HG02610 (cell line): ENCODE measurements at regions not wholly inside any gene's neighbourhood (a gene's known extent, or its start where the extent isn't known, plus 50 kb on each side); places are given as distances from the start of the nearest gene placed in this dataset.
"Not testable (repeated sequence)": the region's sequence is repeated elsewhere in the genome, so short reads cannot be mapped to it uniquely, and the experiment has no call there.

ENCODE experiments used
- ATAC-seq: cut with Tn5 transposase; IDR thresholded peaks from one replicate; pipeline ENCODE4 v1.9.1; 2021; ENCODE audit warnings: mild to moderate bottlenecking, moderate library complexity; ENCODE audit not compliant: unreplicated experiment

DNA sequence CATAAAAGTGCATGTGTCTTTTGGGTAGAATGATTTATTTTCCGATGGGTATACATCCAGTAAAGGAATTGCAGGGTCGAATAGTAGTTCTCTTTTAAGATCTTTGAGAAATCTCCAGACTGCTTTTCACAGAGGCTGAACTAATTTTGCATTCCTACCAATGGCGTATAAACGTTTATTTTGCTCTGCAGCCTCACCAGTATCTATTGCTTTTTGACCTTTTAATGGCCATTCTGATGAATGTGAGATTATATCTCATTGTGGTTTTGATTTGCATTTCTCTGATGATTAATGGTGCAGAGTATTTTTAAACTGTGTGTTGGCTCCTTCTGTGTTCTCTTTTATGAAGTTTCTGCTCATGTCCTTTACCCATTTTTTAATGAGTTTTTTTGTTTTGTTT is 1020.1 kb downstream of the NXPH1 start:
- ATAC-seq, result no peak

DNA sequence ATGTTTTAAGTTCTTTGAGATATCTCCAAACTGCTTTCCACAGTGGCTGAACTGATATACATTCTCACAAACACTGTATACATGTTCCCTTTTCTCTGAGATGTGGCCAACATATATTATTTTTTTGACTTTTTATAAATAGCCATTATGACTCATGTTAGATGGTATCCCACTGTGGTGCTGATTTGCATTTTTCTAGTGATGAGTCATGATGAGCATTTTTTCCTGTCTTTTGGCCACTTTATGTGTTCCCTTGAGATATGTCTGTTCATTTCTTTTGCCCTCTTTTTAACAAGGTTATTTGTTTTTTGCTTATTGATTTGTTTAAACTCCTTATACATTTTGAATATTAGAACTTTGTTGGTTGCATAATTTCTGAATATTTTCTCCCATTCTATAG is 1055.1 kb downstream of the NXPH1 start:
- peak; percentile 80 for ATAC-seq

GRCh38 chr7:9498303-9498702 is 1064.9 kb downstream of the NXPH1 start:
- peak; percentile 73 for ATAC-seq

GRCh38 chr7:9502269-9502668 is 1068.9 kb downstream of the NXPH1 start:
- ATAC-seq, result no peak

- ATAC-seq, result no peak
These were observed 1071.3 kb downstream of the NXPH1 start for GRCh38 chr7:9504678-9505077.

GRCh38 chr7:9505516-9505915 is 1072.1 kb downstream of the NXPH1 start:
- ATAC-seq, result no peak

DNA sequence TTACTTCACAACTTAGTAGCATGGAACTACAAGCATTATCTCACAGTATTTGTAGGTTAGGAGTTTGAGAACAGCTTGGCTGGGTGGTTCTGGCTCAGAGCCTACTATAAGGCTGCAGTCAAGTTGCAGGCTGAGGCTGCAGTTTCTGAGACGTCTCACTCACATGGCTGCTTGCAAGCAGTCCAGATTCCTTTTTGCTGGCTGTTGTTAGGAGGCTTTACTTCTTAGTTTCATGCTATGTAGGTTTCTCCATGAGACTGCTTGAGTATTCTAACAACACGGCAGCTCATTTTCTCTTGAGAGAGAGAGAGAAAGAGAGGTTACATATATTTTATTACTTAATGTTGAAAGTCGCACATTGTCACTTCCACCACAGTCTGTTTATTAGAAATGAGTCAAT is 1073.9 kb downstream of the NXPH1 start:
- ATAC-seq, result no peak

- ATAC-seq, result no peak
These were observed 1083.3 kb downstream of the NXPH1 start for GRCh38 chr7:9516662-9517061.

DNA sequence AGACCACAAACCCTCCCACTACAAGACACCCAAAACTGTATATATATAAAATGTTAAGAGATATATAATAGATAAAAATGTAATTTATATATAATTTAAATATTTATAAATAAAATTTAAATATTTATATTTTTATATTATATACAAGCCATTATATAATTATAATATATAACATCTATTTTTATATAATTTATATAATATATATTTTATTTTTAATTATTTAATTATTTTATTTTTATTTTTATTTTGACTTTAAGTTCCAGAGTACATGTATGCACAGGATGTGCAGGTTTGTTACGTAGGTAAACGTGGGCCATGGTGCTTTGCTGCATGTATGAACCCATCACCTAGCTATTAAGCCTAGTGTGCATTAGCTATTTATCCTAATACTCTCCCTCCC is 1090.2 kb downstream of the NXPH1 start:
- no peak for ATAC-seq

DNA sequence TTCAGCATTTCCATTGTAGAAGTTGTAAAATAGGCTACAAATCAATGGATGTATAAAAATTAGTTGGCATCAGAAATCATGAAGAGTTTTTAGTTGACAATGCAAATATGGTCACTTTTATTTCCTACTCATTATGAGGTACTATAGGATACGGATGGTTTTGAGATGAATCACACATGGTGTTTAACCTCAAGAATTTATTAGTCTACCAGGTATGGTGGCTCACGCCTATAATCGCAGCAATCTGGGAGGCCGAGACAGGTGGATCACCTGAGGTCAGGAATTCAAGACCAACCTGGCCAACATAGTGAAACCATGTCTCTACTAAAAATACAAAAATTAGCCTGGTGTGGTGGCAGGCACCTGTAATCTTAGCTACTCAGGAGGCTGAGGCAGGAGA is 1119.0 kb downstream of the NXPH1 start:
- ATAC-seq, result not testable (repeated sequence)

DNA sequence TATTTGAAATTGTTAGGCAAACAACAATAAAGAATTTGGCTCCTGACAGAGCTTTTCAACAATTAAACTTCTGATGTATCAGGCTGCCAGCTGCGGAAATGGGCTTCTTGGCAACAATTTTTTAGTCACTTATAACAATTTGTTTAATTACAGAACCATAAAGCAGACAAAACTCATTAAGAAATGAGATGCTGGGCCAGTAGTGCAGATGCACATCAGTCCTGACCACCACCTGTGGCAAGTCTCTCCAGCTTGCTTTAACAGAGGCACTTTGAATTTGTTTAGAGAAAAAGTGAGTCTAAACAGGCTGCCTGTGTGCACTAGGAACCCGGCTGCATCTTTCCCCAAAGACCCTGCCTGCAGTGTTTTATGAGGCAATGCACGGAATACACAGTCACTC is 1124.4 kb downstream of the NXPH1 start:
- no peak for ATAC-seq

GRCh38 chr7:9575716-9576115 is 1142.3 kb downstream of the NXPH1 start:
- ATAC-seq, result no peak

GRCh38 chr7:9582824-9583223 is 1149.4 kb downstream of the NXPH1 start:
- ATAC-seq, result no peak

- no peak for ATAC-seq
These were observed 1165.0 kb downstream of the NXPH1 start for GRCh38 chr7:9598411-9598810.

DNA sequence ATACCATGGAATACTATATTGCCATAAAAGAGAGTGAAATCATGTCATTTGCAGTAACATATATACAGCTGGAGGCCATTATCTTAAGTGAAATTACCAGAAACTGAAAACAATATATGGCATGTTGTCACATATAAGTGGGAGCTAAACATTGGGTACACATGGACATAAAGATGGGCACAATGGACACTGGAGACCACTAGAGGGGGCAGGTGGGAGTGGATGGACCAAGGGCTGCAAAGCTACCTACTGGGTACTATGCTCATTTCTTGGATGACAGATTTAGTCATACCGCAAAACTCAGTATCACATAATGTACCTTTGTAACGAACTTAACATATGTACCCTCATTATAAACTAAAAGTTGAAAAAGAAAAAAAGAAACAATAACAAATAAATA is 1167.6 kb downstream of the NXPH1 start:
- no peak for ATAC-seq

DNA sequence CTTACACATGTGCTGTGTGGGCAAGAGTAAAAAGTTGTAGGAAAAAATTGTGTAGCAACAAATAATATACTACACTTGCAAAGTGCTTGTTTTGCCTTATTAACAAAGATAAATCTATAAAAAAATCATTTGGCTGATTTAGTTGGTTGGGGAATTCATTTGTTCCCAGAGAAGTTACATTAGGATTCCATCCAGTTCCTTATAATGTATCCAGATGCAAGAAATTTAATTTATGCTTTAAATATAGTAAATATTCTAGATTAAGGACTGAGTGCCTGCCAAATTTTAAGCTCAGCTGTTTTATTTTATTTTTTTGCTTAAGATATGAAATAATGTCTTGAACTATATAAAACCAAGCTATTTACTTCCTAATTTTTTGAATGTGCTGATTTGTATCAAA is 1169.9 kb downstream of the NXPH1 start:
- no peak for ATAC-seq

DNA sequence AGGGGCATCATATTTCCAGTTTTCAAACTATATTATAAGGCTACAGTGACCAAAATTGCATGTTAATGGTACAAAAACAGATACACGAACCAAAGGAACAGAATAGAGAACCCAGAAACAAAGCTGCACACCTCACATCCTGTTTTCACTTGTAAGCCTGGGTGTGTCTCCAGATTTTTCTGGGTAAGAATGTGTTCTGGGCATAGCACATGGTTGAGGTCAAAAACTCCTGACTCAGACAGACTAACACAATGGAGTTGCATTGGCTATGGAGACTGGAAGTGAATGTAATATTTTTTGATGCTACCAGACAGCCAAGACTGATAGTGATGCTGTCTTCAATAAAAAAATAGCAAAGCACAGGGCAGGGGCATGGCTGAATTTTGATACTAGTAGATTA is 1175.2 kb downstream of the NXPH1 start:
- ATAC-seq, result no peak

GRCh38 chr7:9620899-9621298 is 1187.5 kb downstream of the NXPH1 start:
- not testable (repeated sequence) for ATAC-seq

- ATAC-seq, result not testable (repeated sequence)
These were observed 1188.0 kb downstream of the NXPH1 start for GRCh38 chr7:9621306-9621902.

DNA sequence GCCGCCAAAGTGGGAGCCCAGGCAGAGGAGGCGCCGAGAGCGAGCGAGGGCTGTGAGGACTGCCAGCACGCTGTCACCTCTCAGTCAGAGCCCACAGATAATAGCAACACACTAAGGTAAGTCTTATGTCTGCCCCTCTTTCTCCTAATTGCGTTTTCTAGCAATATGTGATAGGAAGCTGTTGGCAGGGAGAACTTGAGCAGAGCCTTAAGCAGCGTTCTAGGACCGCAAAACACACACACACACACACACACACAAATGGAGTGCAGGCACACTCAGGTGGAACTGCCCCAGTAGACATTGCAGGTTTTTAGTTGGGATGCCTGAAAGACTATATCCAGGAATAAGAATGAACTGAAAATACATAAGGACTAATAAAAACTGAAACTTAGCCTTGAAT is 1188.5 kb downstream of the NXPH1 start:
- no peak for ATAC-seq

DNA sequence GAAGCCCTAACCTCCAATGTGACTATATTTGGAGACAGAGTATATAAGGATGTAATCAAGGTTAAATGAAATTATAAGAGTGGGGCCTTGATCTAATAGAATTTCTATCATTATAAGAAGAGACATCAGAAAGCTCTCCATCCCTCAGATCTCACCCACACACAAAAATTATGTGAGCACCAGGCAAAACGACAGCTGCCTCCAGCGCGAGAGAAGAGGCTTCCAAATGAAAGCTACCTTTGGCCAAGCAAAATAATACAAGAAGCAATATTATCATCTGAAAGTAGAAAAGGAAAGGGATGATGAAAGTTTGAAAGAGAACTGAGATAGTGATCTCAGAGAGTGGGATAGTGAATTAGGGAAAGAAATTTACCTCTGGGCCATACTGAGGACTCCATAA is 1192.5 kb downstream of the NXPH1 start:
- ATAC-seq, result no peak

- no peak for ATAC-seq
These were observed 1212.3 kb downstream of the NXPH1 start for GRCh38 chr7:9645756-9646155.

- no peak for ATAC-seq
These were observed 1223.8 kb downstream of the NXPH1 start for GRCh38 chr7:9657257-9657656.
